SK-N-DZ (cell line): ENCODE measurements at regions not wholly inside any gene's neighbourhood (a gene's known extent, or its start where the extent isn't known, plus 50 kb on each side); places are given as distances from the start of the nearest gene placed in this dataset.

ENCODE experiments used
- DNase-seq: peaks from one replicate; pipeline ENCODE4 v3.0.0-alpha.2; 2015; ENCODE audit warnings: low spot score

- no peak for DNase-seq
Measured at GRCh38 chr3:15952543-15953175, 154.9 kb upstream of the ANKRD28 start.

- no peak for DNase-seq
Measured at GRCh38 chr3:15953841-15954240, 156.1 kb upstream of the ANKRD28 start.

GRCh38 chr3:15955968-15956367 lies 158.2 kb upstream of the ANKRD28 start:
- DNase-seq, result no peak

- no peak for DNase-seq
Measured at GRCh38 chr3:15958692-15959433, 161.1 kb upstream of the ANKRD28 start.

GRCh38 chr3:15959434-15959811 lies 161.6 kb upstream of the ANKRD28 start:
- no peak for DNase-seq

GRCh38 chr3:15964605-15965442 lies 167.0 kb upstream of the ANKRD28 start:
- DNase-seq, result no peak

- no peak for DNase-seq
Measured at GRCh38 chr3:15967577-15967976, 169.8 kb upstream of the ANKRD28 start.

- DNase-seq, result no peak
Measured at GRCh38 chr3:15969874-15970640, 172.3 kb upstream of the ANKRD28 start.

- DNase-seq, result no peak
Measured at GRCh38 chr3:15973414-15973813, 175.6 kb upstream of the ANKRD28 start.

GRCh38 chr3:15973940-15974339 lies 176.2 kb upstream of the ANKRD28 start:
- no peak for DNase-seq

- no peak for DNase-seq
Measured at GRCh38 chr3:15974647-15975046, 176.9 kb upstream of the ANKRD28 start.

- DNase-seq, result no peak
Measured at GRCh38 chr3:15976524-15976923, 178.7 kb upstream of the ANKRD28 start.

- no peak for DNase-seq
Measured at GRCh38 chr3:15977090-15977489, 179.3 kb upstream of the ANKRD28 start.

- DNase-seq, result no peak
Measured at GRCh38 chr3:15977598-15978232, 179.9 kb upstream of the ANKRD28 start.

- DNase-seq, result no peak
Measured at GRCh38 chr3:15978801-15979200, 181.0 kb upstream of the ANKRD28 start.

- DNase-seq, result no peak
Measured at GRCh38 chr3:15979495-15979894, 181.7 kb upstream of the ANKRD28 start.

- DNase-seq, result no peak
Measured at GRCh38 chr3:15979900-15980299, 182.1 kb upstream of the ANKRD28 start.

GRCh38 chr3:15982243-15982642 lies 184.5 kb upstream of the ANKRD28 start:
- DNase-seq, result no peak

- no peak for DNase-seq
Measured at GRCh38 chr3:15982667-15983196, 185.0 kb upstream of the ANKRD28 start.

GRCh38 chr3:15983232-15983631 lies 185.5 kb upstream of the ANKRD28 start:
- DNase-seq, result no peak

- no peak for DNase-seq
Measured at GRCh38 chr3:15983693-15984092, 185.9 kb upstream of the ANKRD28 start.
